ENCODE measurements at regions not wholly inside any gene's neighbourhood (a gene's known extent, or its start where the extent isn't known, plus 50 kb on each side); places are given as distances from the start of the nearest gene placed in this dataset.
"Not testable (repeated sequence)": the region's sequence is repeated elsewhere in the genome, so short reads cannot be mapped to it uniquely, and the experiment has no call there.

- no peak for ATAC-seq
- H3K4me1 Mint-ChIP-seq, result no peaks in the 10 kb centered on the region
Measured at GRCh38 chr14:38973083-38973700, 129.8 kb downstream of the SEC23A start.

GRCh38 chr14:38972511-38972910 lies 130.5 kb downstream of the SEC23A start:
- H3K36me3 Mint-ChIP-seq, result no peaks in the 10 kb centered on the region
- no peak overlapping the region for H3K27ac Mint-ChIP-seq

More at GRCh38 chr14:38973083-38973700, 129.8 kb downstream of the SEC23A start:
- no peak for DNase-seq (ENCODE audit: low spot score in 2 of 2)
- no peak overlapping the region for H3K27ac Mint-ChIP-seq
- H3K9me3 Mint-ChIP-seq, result peaks cover 12% of the 10 kb centered on the region
- no peak overlapping the region for H3K4me3 Mint-ChIP-seq
- no peaks in the 10 kb centered on the region for H3K36me3 Mint-ChIP-seq

GRCh38 chr14:38971258-38971921 lies 131.6 kb downstream of the SEC23A start:
- Mint-ChIP-seq H3K4me1 (no peaks in the 10 kb centered on the region), H3K36me3 (no peaks in the 10 kb centered on the region), H3K4me3 (no peak overlapping the region), H3K27ac (no peak overlapping the region), H3K9me3 (peaks cover 2% of the 10 kb centered on the region)
- DNase-seq (ENCODE audit: low spot score in 2 of 2), result no peak
- ATAC-seq, result peak; percentile 24

More at GRCh38 chr14:38972511-38972910, 130.5 kb downstream of the SEC23A start:
- Mint-ChIP-seq H3K4me1 (no peaks in the 10 kb centered on the region), H3K9me3 (peaks cover 7% of the 10 kb centered on the region), H3K4me3 (no peak overlapping the region)
- ATAC-seq (no peak), DNase-seq (ENCODE audit: low spot score in 2 of 2) (no peak)

- H3K4me1 Mint-ChIP-seq, result no peaks in the 10 kb centered on the region
- DNase-seq (ENCODE audit: low spot score in 2 of 2), result no peak
- no peak overlapping the region for H3K27ac Mint-ChIP-seq
- ATAC-seq, result no peak
- H3K9me3 Mint-ChIP-seq, result no peaks in the 10 kb centered on the region
- no peak overlapping the region for H3K4me3 Mint-ChIP-seq
- H3K36me3 Mint-ChIP-seq, result no peaks in the 10 kb centered on the region
Measured at GRCh38 chr14:38964630-38965029, 138.4 kb downstream of the SEC23A start.

GRCh38 chr14:38960946-38961531 lies 142.0 kb downstream of the SEC23A start:
- H3K27ac Mint-ChIP-seq, result no peak overlapping the region
- DNase-seq (ENCODE audit: low spot score in 2 of 2) (no peak), ATAC-seq (no peak)
- H3K36me3 Mint-ChIP-seq, result no peaks in the 10 kb centered on the region
- H3K9me3 Mint-ChIP-seq, result no peaks in the 10 kb centered on the region
- H3K4me1 Mint-ChIP-seq, result no peaks in the 10 kb centered on the region
- H3K4me3 Mint-ChIP-seq, result no peak overlapping the region

GRCh38 chr14:38959021-38959420 lies 144.0 kb downstream of the SEC23A start:
- ATAC-seq (no peak), DNase-seq (ENCODE audit: low spot score in 2 of 2) (no peak)
- H3K9me3 Mint-ChIP-seq, result no peaks in the 10 kb centered on the region
- no peak overlapping the region for H3K27ac Mint-ChIP-seq
- H3K36me3 Mint-ChIP-seq, result no peaks in the 10 kb centered on the region
- no peak overlapping the region for H3K4me3 Mint-ChIP-seq
- H3K4me1 Mint-ChIP-seq, result no peaks in the 10 kb centered on the region

- no peaks in the 10 kb centered on the region for H3K4me1 Mint-ChIP-seq
- no peak for DNase-seq (ENCODE audit: low spot score in 2 of 2)
- H3K27ac Mint-ChIP-seq, result no peak overlapping the region
- no peaks in the 10 kb centered on the region for H3K36me3 Mint-ChIP-seq
- ATAC-seq, result no peak
- no peaks in the 10 kb centered on the region for H3K9me3 Mint-ChIP-seq
- H3K4me3 Mint-ChIP-seq, result no peak overlapping the region
Measured at GRCh38 chr14:38958589-38958988, 144.4 kb downstream of the SEC23A start.

- no peak overlapping the region for H3K27ac Mint-ChIP-seq
- DNase-seq (ENCODE audit: low spot score in 2 of 2) (no peak), ATAC-seq (no peak)
- no peaks in the 10 kb centered on the region for H3K36me3 Mint-ChIP-seq
- H3K4me1 Mint-ChIP-seq, result no peaks in the 10 kb centered on the region
- no peak overlapping the region for H3K4me3 Mint-ChIP-seq
- no peaks in the 10 kb centered on the region for H3K9me3 Mint-ChIP-seq
Measured at GRCh38 chr14:38951451-38951850, 151.6 kb downstream of the SEC23A start.

- Mint-ChIP-seq H3K36me3 (no peaks in the 10 kb centered on the region), H3K27ac (no peak overlapping the region), H3K9me3 (no peaks in the 10 kb centered on the region), H3K4me3 (no peak overlapping the region), H3K4me1 (no peaks in the 10 kb centered on the region)
- no peak for DNase-seq (ENCODE audit: low spot score in 2 of 2)
- ATAC-seq, result no peak
Measured at GRCh38 chr14:38950676-38951075, 152.4 kb downstream of the SEC23A start.

GRCh38 chr14:38948576-38948975 lies 154.5 kb downstream of the SEC23A start:
- H3K9me3 Mint-ChIP-seq, result no peaks in the 10 kb centered on the region
- H3K36me3 Mint-ChIP-seq, result no peaks in the 10 kb centered on the region
- DNase-seq (ENCODE audit: low spot score in 2 of 2) (no peak), ATAC-seq (no peak)
- no peak overlapping the region for H3K27ac Mint-ChIP-seq
- no peak overlapping the region for H3K4me3 Mint-ChIP-seq
- H3K4me1 Mint-ChIP-seq, result no peaks in the 10 kb centered on the region

- ATAC-seq (no peak), DNase-seq (ENCODE audit: low spot score in 2 of 2) (no peak)
- Mint-ChIP-seq H3K4me3 (no peak overlapping the region), H3K36me3 (no peaks in the 10 kb centered on the region), H3K27ac (no peak overlapping the region), H3K4me1 (no peaks in the 10 kb centered on the region), H3K9me3 (no peaks in the 10 kb centered on the region)
Measured at GRCh38 chr14:38948171-38948570, 154.9 kb downstream of the SEC23A start.

GRCh38 chr14:38947343-38947742 lies 155.7 kb downstream of the SEC23A start:
- no peak overlapping the region for H3K4me3 Mint-ChIP-seq
- H3K27ac Mint-ChIP-seq, result no peak overlapping the region
- DNase-seq (ENCODE audit: low spot score in 2 of 2), result no peak
- H3K4me1 Mint-ChIP-seq, result no peaks in the 10 kb centered on the region
- no peaks in the 10 kb centered on the region for H3K36me3 Mint-ChIP-seq
- no peak for ATAC-seq
- H3K9me3 Mint-ChIP-seq, result no peaks in the 10 kb centered on the region

GRCh38 chr14:38944691-38945090 lies 158.3 kb downstream of the SEC23A start:
- Mint-ChIP-seq H3K4me3 (no peak overlapping the region), H3K36me3 (no peaks in the 10 kb centered on the region), H3K9me3 (no peaks in the 10 kb centered on the region), H3K4me1 (no peaks in the 10 kb centered on the region), H3K27ac (no peak overlapping the region)
- DNase-seq (ENCODE audit: low spot score in 2 of 2), result no peak
- ATAC-seq, result no peak

- Mint-ChIP-seq H3K4me1 (no peaks in the 10 kb centered on the region), H3K9me3 (no peaks in the 10 kb centered on the region)
Measured at GRCh38 chr14:38941488-38941887, 161.5 kb downstream of the SEC23A start.

GRCh38 chr14:38932653-38933000 lies 170.4 kb downstream of the SEC23A start:
- H3K4me1 Mint-ChIP-seq; ATAC-seq; H3K9me3 Mint-ChIP-seq; H3K36me3 Mint-ChIP-seq; H3K27ac Mint-ChIP-seq; H3K4me3 Mint-ChIP-seq; DNase-seq (ENCODE audit: low spot score in 2 of 2): not testable (repeated sequence)

More at GRCh38 chr14:38941488-38941887, 161.5 kb downstream of the SEC23A start:
- Mint-ChIP-seq H3K36me3 (no peaks in the 10 kb centered on the region), H3K27ac (no peak overlapping the region), H3K4me3 (no peak overlapping the region)
- no peak for DNase-seq (ENCODE audit: low spot score in 2 of 2)
- ATAC-seq, result no peak

- Mint-ChIP-seq H3K9me3 (no peaks in the 10 kb centered on the region), H3K27ac (no peak overlapping the region), H3K4me1 (no peaks in the 10 kb centered on the region), H3K36me3 (no peaks in the 10 kb centered on the region), H3K4me3 (no peak overlapping the region)
- DNase-seq (ENCODE audit: low spot score in 2 of 2) (no peak), ATAC-seq (no peak)
Measured at GRCh38 chr14:38931969-38932652, 170.9 kb downstream of the SEC23A start.

Measured in stimulated activated effector memory CD8-positive, alpha-beta T cell treated with anti-CD3 and anti-CD28 coated beads, Interleukin-12 subunit alpha, Interleukin-12 subunit beta, amount 100 ng/mL, for 72 hours (primary cell).